ENCODE measurements at regions not wholly inside any gene's neighbourhood (a gene's known extent, or its start where the extent isn't known, plus 50 kb on each side); places are given as distances from the start of the nearest gene placed in this dataset.

GRCh38 chr5:84688566-84688965 lies 303.9 kb upstream of the EDIL3 start:
- DNase-seq: no peak

GRCh38 chr5:84685121-84685894 lies 300.6 kb upstream of the EDIL3 start:
- no peak for DNase-seq

- no peak for DNase-seq
These were observed 298.9 kb upstream of the EDIL3 start for GRCh38 chr5:84683594-84683993.

- no peak for DNase-seq
These were observed 297.9 kb upstream of the EDIL3 start for GRCh38 chr5:84682531-84682930.

- no peak for DNase-seq
These were observed 296.2 kb upstream of the EDIL3 start for GRCh38 chr5:84680908-84681307.

GRCh38 chr5:84673785-84674184 lies 289.1 kb upstream of the EDIL3 start:
- DNase-seq: no peak

GRCh38 chr5:84667576-84667975 lies 282.9 kb upstream of the EDIL3 start:
- DNase-seq: no peak

- DNase-seq: no peak
These were observed 265.7 kb upstream of the EDIL3 start for GRCh38 chr5:84650429-84650828.

GRCh38 chr5:84647581-84647980 lies 262.9 kb upstream of the EDIL3 start:
- no peak for DNase-seq

- no peak for DNase-seq
These were observed 258.1 kb upstream of the EDIL3 start for GRCh38 chr5:84642795-84643194.

- DNase-seq: no peak
These were observed 257.6 kb upstream of the EDIL3 start for GRCh38 chr5:84642324-84642723.

- no peak for DNase-seq
These were observed 253.1 kb upstream of the EDIL3 start for GRCh38 chr5:84637662-84638375.

GRCh38 chr5:84635235-84636055 lies 250.8 kb upstream of the EDIL3 start:
- DNase-seq: no peak

GRCh38 chr5:84634256-84634655 lies 249.6 kb upstream of the EDIL3 start:
- no peak for DNase-seq

- no peak for DNase-seq
These were observed 247.7 kb upstream of the EDIL3 start for GRCh38 chr5:84632418-84632817.

GRCh38 chr5:84628918-84629317 lies 244.2 kb upstream of the EDIL3 start:
- no peak for DNase-seq

GRCh38 chr5:84623019-84623418 lies 238.3 kb upstream of the EDIL3 start:
- DNase-seq: no peak

- no peak for DNase-seq
These were observed 237.8 kb upstream of the EDIL3 start for GRCh38 chr5:84622461-84622860.

GRCh38 chr5:84618262-84618661 lies 233.6 kb upstream of the EDIL3 start:
- no peak for DNase-seq

- no peak for DNase-seq
These were observed 230.2 kb upstream of the EDIL3 start for GRCh38 chr5:84614906-84615305.

- DNase-seq: no peak
These were observed 222.1 kb upstream of the EDIL3 start for GRCh38 chr5:84606784-84607183.

- DNase-seq: no peak
These were observed 220.6 kb upstream of the EDIL3 start for GRCh38 chr5:84605241-84605640.

Measured in hypothalamus (tissue), 51 donors.